Loucy (cell line): ENCODE measurements at regions not wholly inside any gene's neighbourhood (a gene's known extent, or its start where the extent isn't known, plus 50 kb on each side); places are given as distances from the start of the nearest gene placed in this dataset.

ENCODE experiments used
- EZH2phosphoT487 ChIP-seq: fragments of 200-600 bp; IDR thresholded peaks from 2 replicates; pipeline ENCODE4 v1.6.1; 2018; ENCODE audit warnings: antibody characterized with exemption, mild to moderate bottlenecking, moderate library complexity, borderline replicate concordance
- TF ChIP-seq, protein P1 (sequence below): fragments of 200-600 bp; sonication (generic); conservative IDR thresholded peaks from 2 replicates; pipeline ENCODE4 v1.5.1; 2014; ENCODE audit warnings: mild to moderate bottlenecking, antibody characterized with exemption, low read length

DNA sequence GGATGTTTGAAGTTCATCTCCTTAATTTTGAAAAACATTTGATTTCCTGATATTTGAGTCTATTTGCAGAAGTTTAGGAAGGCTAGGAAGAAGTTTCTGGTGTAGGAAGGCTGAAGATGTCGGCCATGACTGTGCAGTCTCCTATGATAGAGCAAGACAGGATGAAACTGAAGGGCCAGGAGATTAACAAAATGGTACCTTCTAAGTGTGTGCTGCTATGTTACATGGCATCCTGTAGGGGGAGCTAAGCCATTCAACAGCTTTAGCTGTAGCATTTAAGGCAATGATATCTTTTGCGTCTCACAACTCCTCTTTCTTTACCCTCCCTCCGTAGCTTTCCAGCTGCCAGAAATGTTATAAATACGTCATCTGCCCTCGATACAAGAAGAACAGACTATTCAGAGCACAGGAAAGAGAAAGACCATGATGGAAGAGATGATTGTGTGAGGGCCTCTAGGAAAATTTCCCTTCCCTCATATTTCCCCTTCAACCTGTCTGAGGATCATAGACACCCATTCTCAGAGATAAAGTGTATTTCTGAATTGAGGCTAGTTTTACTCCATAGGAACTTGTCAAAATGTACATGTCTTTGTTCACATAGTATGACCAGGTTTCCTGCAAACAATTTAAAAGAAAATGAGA lies 61.1 kb downstream of the XCL1 start:
- TF ChIP-seq, protein P1, sequence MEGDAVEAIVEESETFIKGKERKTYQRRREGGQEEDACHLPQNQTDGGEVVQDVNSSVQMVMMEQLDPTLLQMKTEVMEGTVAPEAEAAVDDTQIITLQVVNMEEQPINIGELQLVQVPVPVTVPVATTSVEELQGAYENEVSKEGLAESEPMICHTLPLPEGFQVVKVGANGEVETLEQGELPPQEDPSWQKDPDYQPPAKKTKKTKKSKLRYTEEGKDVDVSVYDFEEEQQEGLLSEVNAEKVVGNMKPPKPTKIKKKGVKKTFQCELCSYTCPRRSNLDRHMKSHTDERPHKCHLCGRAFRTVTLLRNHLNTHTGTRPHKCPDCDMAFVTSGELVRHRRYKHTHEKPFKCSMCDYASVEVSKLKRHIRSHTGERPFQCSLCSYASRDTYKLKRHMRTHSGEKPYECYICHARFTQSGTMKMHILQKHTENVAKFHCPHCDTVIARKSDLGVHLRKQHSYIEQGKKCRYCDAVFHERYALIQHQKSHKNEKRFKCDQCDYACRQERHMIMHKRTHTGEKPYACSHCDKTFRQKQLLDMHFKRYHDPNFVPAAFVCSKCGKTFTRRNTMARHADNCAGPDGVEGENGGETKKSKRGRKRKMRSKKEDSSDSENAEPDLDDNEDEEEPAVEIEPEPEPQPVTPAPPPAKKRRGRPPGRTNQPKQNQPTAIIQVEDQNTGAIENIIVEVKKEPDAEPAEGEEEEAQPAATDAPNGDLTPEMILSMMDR = peak; percentile 94
- TF ChIP-seq EZH2phosphoT487 = no peak
